Neural cell (in vitro differentiated cells): ENCODE measurements at regions not wholly inside any gene's neighbourhood (a gene's known extent, or its start where the extent isn't known, plus 50 kb on each side); places are given as distances from the start of the nearest gene placed in this dataset.

Experiments used
- EZH2 ChIP-seq: fragments of 200-600, 300-800 bp; shearing (Covaris generic), sonication (generic); IDR thresholded peaks from 2 replicates; pipeline ENCODE4 v1.6.1; 2014; ENCODE audit warnings: antibody characterized with exemption, low read length, borderline replicate concordance, mild to moderate bottlenecking; ENCODE audit not compliant: insufficient read depth, poor library complexity, severe bottlenecking
- TAF1 ChIP-seq: IDR thresholded peaks from 2 replicates; pipeline ENCODE4 v1.6.1; 2012; ENCODE audit warnings: low read depth

DNA sequence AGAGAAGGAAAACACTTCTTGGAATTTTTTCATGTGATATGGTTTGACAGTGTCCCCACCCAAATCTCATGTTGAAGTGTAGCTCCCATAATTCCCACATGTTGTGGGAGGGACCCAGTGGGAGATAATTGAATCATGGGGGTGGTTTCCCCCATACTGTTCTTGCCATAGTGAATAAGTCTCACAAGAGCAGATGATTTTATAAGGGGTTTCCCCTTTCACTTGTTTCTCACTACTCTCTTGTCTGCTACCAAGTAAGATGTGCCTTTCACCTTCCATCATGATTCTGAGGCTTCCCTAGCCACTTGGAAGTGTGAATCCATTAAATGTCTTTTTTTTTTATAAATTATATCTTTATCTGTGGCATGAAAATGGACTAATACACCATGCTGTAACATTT, 250.7 kb downstream of the LPIN1 start:
- TF ChIP-seq TAF1 (no peak), EZH2 (no peak)
